Retina (tissue), 1 donor: ENCODE measurements at regions not wholly inside any gene's neighbourhood (a gene's known extent, or its start where the extent isn't known, plus 50 kb on each side); places are given as distances from the start of the nearest gene placed in this dataset.
"Not testable (repeated sequence)": the region's sequence is repeated elsewhere in the genome, so short reads cannot be mapped to it uniquely, and the experiment has no call there.

Experiments
- DNase-seq: peaks from one replicate; pipeline ENCODE4 v3.0.0-alpha.2; 2016

DNA sequence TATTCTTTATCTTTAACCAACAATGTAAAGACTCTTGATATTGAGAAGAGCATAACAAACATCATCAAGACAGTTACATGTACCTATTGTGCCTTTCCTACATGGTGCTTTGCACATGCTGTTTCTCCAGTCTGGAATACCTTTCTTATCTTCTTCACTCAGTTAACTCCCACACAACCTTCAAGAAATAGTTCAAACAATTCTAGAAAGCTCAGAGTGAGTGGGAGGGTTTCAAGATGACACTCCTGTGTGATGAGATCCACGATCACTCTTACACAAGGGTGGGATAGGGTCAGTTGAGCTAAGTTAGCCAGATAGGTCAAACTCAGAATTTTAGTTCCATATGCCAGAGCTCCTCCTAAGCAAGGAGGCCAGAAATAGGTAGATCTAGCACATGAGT lies 915.5 kb downstream of the NR2F1-AS1 start:
- DNase-seq = no peak

DNA sequence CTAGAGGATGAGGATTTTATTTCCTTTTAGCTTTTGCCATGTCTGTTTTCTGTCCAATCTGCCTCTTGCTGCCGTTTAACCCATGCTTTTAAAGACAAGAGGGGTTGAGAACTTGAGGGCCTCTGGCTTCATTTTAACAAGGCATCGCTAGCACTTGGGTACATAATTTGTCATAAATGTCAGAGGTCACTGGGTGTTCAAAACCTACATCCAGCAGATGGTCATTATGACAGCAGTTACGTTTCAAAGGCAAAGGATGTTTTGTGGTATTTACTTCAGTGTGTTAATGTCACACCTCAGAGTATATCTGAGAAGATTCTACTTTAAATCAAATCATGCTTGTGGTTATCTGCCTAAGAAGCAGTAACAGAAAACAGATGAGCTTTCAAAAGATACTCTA lies 918.3 kb downstream of the NR2F1-AS1 start:
- no peak for DNase-seq

DNA sequence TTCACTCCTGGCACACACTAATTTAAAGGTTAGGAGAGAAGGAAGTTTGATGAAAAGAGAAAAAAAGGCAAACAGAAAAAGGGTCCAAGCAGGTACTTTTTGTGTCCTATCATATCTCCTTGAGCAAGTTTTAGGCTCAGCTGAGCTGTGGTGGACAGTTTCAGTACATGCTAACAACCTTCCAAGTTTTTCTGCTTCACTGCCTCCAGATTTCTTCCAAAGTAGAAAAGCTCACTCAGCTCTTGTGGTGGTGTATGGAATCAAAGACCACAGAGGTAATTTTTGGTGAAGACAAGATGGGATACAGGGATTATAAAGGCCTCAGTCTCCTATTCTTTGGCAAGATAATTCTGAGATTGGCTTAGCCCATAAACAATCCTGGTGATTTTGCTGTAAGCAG lies 921.8 kb downstream of the NR2F1-AS1 start:
- no peak for DNase-seq

DNA sequence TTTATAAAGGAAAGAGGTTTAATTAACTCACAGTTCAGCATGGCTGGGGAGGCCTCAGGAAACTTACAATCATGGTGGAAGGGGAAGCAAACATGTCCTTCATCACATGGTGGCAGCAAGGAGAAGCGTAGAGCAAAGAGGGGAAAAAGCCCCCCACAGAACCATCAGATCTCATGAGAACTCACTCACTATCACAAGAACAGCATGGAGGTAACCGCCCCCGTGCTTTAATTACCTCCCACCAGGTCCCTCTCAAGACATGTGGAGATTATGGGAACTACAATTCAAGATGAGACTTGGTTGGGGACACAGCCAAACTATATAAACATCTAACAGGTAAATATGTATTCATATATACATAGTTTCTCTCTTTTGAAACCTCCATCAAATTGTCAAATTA lies 926.4 kb downstream of the NR2F1-AS1 start:
- DNase-seq = not testable (repeated sequence)

GRCh38 chr5:92653730-92654461 lies 927.1 kb downstream of the NR2F1-AS1 start:
- no peak for DNase-seq

GRCh38 chr5:92652756-92653155 lies 928.3 kb downstream of the NR2F1-AS1 start:
- no peak for DNase-seq

DNA sequence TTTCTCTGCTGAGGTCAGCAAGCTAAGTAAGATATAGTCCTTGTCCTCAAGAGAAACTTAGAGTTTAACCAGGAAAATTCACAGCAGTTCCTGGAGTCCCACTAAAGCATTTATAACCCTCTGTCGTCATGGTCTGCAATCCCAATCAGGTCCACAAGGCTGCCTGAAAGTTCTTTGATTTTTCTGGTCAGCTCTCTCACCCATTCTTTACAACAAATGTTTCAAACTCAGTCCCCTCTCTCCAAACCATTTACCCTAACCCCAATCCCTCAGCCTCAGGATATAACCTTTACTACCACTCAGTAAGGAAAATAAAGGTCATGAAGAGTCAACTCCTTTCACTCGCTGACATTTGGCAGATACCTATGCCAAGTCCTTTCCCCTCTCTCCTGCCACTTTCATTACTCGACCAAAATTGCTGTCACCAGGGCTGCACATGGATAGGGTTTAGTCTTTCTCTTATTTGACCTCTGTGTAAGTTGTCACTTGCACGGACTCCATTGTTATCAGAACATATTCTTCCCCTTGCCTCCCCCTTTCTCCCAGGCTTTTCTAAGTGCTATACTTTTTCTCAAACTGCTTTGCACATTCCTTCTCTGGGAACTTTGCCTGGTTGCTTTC lies 936.6 kb downstream of the NR2F1-AS1 start:
- DNase-seq = no peak

DNA sequence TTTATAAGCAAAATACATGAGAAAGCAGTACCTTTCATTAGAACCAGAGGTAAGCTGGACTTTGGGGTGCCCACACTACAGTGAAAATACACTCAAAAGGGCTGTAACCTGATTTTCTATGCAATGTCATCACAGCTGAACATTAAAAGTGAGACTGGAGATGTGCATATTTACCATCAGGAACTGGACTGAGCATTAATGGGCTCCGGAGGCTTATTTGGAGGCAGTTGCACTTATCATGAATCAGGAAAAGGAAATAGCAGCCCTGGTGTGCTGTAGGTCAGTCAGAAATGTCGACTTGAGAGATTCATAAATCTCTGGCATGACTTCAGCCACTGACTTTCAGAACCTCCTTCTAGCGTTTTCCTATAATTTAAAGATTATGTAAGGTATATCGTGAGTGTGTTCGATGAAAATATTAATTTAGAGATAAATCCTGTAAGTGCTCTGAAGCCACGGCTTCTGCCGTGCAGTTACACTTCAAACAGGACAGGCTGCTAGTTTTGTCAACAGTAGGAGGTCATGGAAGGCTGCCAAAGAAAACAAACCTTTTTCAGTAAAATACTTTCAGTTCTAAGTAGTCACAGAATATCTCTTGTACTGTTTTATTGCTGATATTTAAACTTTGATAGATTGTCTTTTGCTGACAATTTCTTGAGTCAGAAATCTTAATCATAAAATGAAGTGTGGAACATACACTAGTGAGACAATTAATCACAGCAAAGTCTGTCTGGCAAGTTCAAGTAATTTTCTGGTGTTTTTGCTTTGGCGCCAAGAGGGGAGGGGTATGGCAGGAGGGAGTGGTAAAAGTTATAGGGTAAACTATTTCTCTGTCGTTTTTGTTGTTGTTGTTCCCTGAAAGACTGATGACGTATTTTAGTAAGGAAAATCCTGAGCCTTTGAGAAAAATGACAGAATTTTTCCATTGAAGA lies 939.7 kb downstream of the NR2F1-AS1 start:
- DNase-seq = peak; percentile 72

GRCh38 chr5:92640340-92640739 lies 940.7 kb downstream of the NR2F1-AS1 start:
- no peak for DNase-seq

DNA sequence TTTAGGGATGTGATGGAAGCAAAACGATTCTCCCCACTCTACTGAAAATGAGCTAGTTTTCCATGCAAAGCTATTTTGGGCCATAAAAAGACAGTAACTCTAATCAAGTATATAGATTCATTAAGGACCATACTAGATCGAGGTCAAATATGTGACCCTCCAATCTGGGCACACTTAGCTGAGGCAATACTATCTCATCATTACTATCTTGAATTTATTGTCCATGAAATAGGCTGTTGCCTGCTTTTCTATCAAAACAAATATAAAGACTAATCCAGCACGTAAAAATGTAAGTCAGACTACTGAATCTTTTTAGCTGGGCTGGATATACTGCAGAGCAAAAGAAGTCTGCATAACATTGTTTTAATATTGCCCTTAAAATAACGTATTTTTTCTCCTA lies 943.1 kb downstream of the NR2F1-AS1 start:
- no peak for DNase-seq

DNA sequence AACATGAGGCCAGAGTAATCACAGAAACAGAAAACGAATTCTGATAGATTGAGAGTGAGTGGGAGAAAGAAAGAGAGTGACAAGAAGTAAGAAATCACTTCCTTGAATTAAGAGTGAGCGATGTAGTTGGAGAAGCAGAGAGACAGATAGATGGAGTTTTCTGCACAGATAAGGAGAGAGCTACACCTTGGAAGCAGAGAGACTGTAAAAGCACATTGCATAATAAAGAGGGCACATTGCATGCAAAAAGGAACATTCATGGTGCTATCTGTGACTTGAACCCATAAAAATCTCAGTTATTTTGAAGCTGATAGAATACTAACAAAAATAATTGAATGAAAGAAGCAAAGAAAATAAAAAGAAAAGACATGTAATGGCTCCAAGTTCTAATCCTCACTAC lies 943.8 kb downstream of the NR2F1-AS1 start:
- no peak for DNase-seq

DNA sequence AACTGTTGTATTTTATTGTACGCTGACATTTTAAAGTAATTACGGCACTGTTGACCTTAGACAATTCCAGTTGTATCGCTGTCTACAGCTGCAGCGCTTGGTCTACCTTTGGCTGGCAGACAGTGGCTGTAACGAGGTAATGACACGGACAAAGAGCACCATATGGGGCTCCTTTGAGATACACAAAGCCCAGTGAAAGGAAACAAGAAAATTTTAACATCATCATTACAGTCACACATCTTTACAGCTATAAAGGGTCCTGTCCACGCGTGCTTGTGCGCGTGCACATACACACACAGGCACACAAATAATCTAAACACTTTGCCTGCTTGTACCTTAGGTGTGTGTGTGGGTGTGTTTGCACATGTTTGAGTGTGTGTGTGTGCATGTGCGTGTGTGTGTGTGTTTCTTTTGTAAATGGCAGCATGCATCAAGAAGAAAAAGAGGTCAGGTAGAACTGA lies 946.0 kb downstream of the NR2F1-AS1 start:
- DNase-seq = peak; percentile 62

DNA sequence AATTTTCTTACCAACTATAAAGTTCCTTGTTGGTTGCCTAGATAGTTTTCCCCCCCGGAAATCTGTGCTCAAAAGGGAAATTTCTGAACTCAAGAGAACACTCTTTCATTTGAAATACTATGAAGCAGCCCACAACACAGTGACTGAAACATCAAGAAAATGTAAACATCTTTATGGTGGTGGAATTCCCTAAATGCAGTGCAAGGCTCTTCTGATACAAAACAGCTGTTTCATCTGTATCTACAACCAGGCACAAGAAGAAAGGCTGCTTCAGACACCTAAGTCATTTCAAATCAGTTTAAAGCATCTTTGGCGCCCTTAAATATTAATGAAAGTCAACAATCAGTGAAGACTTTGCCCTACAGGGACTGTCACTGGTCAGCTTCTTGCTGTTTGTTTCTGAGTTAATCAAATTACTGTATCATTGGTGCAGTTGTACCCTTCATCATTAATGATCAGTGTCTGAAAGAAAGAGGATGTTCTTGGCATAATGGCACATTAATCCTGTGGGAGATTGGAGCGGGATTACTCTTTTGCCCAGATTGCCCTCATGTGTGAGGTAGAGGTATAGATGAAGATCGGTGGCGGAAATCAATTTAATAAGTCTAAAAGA lies 947.0 kb downstream of the NR2F1-AS1 start:
- DNase-seq = peak; percentile 35

GRCh38 chr5:92633176-92633575 lies 947.8 kb downstream of the NR2F1-AS1 start:
- no peak for DNase-seq

DNA sequence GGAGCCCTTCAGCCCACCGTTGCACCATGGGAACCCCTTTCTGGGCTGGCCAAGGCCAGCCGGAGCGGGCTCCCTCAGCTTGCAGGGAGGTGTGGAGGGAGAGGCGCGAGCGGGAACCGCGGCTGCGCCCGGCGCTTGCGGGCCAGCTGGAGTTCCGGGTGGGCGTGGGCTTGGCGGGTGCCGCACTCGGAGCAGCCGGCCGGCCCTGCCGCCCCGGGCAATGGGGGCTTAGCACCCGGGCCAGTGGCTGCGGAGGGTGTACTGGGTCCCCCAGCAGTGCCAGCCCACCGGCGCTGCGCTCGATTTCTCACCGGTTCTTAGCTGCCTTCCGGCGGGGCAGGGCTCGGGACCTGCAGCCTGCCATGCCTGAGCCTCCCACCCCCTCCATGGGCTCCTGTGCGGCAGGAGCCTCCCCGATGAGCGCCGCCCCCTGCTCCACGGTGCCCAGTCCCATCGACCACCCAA lies 949.8 kb downstream of the NR2F1-AS1 start:
- not testable (repeated sequence) for DNase-seq

DNA sequence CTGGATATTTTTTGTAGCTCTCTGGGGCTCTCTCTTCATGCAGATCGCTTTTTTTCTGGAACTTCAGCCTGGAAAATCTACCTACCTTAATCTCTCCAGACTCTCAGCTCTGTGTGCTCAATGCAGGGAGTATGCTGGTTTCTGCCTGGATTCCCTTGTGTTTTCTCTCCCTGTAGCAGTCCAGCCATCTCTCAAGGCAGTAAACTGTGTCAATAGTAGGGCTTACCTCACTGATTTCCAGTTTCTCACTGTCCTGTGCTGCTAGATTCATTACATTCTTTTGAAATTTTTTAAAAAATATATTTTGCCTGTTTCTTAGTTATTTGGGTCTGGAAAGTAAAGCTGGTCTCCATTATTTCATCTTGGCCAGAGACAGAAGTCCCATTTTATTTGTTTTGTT lies 951.4 kb downstream of the NR2F1-AS1 start:
- no peak for DNase-seq

GRCh38 chr5:92629000-92629399 lies 952.0 kb downstream of the NR2F1-AS1 start:
- DNase-seq = no peak

- DNase-seq = no peak
Measured at GRCh38 chr5:92627186-92627585, 953.8 kb downstream of the NR2F1-AS1 start.

DNA sequence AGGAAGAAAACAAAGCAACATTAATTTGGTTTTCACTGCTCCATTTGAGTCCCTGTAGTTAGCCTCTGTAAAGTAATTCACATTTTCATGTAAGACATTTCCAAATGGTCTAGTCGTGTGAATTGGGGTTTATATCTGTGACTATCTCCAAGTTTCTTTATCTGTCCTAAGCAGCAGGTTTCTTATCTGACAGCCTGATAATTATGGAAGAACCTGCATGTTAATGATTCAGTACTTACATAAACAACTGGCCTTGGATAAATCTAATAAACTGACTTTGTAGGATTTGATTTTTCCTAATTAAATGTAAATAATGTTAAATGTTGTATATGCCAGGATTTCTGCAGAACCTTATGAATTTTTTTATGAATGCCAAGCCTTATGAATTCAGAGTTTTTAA lies 964.9 kb downstream of the NR2F1-AS1 start:
- DNase-seq = no peak

DNA sequence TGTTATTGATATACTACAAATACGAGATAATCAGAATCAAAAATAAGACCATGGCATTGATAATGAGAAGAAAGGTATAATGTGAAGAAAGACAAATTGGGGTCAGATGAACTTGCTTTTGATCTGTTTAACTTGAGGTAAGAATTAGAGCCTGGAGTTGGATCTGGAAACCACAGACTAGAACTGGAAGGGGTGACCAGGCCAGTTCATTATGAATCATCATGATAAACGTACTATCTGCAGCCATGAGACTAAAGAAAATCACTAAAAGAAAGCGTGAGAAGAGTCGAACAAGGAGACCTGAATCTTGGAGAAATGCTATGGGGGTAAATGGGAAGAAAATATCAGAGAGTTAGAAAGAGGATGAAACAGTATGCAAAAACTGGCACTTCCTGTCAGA lies 967.5 kb downstream of the NR2F1-AS1 start:
- DNase-seq = no peak

- DNase-seq = not testable (repeated sequence)
Measured at GRCh38 chr5:92610435-92610834, 970.6 kb downstream of the NR2F1-AS1 start.

DNA sequence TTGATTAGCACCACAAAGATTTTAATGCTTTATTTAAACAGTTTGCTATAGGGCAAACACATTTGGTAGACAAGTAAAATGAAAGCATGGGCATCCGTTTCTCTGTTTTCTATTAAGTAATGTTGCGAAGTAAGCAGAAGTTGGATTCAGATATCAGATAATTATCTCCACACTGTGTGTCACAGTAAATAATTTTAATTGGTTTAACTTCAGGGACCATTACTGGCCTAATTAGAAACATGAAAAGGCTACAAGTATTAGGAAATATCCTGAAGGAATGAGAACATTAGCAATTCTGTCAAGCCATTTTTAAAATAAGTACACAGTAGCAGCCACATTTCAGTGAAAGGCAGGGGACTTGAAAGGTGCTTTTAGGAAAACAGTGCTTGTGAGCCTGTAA lies 975.4 kb downstream of the NR2F1-AS1 start:
- no peak for DNase-seq
